ENCODE measurements at regions not wholly inside any gene's neighbourhood (a gene's known extent, or its start where the extent isn't known, plus 50 kb on each side); places are given as distances from the start of the nearest gene placed in this dataset.

- no peaks in the 10 kb centered on the region for H4K20me1 ChIP-seq (ENCODE audit: insufficient read depth, low read length)
- no peaks in the 10 kb centered on the region for H3K27me3 ChIP-seq (ENCODE audit: insufficient read depth, low read length, poor library complexity)
- no peak overlapping the region for H3K9ac ChIP-seq (ENCODE audit: low read depth, low read length)
- DNase-seq (no peak), ATAC-seq (ENCODE audit: insufficient read depth, low read depth) (no peak)
- H3K9me3 ChIP-seq (ENCODE audit: insufficient read depth, low read length, severe bottlenecking): no peaks in the 10 kb centered on the region
- TF ChIP-seq CTCF (IDR thresholded peaks at IDR 0.05; ENCODE audit: borderline replicate concordance, extremely low read depth, low read length, poor library complexity, severe bottlenecking): no peak
- no peak for TF ChIP-seq EZH2 (IDR thresholded peaks at IDR 0.05; ENCODE audit: borderline replicate concordance, low read depth, low read length, severe bottlenecking)
- no peak overlapping the region for H3K4me2 ChIP-seq (ENCODE audit: insufficient read depth, low read length)
- no peaks in the 10 kb centered on the region for H3K4me1 ChIP-seq (ENCODE audit: insufficient read depth, low read length)
- H3K4me3 ChIP-seq (ENCODE audit: low read depth in 1 of 2, low read length in 2 of 2): no peak overlapping the region
- no peaks in the 10 kb centered on the region for H3K79me2 ChIP-seq (ENCODE audit: insufficient read depth, low read length)
- H3K36me3 ChIP-seq (ENCODE audit: insufficient read depth, low read length): no peaks in the 10 kb centered on the region
- H2AFZ ChIP-seq (ENCODE audit: low read depth, low read length): no peak overlapping the region
- H3K27ac ChIP-seq (ENCODE audit: low read length): no peak overlapping the region
These were observed 90.2 kb upstream of the SOD3 start for GRCh38 chr4:24705016-24705753.

- no peaks in the 10 kb centered on the region for H3K36me3 ChIP-seq (ENCODE audit: insufficient read depth, low read length)
These were observed 81.8 kb upstream of the SOD3 start for GRCh38 chr4:24713604-24714003.

DNA sequence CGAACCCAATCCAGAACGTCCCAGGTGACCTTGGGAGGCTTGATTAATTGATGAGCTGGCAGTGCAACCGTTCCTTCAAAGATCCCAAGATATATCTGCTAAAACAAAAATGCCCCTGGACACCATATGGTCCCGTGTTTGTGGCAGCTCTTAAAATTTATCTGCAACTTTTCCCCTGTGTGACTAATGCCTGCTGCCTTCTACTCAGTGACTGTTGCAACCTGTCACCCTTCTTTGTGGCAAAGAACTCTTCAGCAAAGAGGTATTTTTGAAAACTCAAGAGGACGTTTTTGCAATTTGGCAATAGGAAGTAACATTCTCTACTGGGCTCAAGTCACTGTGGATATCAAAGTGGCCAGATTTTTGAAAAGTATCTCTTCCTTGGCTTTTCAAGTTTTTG, 75.8 kb upstream of the SOD3 start:
- DNase-seq (no peak), ATAC-seq (ENCODE audit: insufficient read depth, low read depth) (no peak)
- Histone ChIP-seq H3K27ac (ENCODE audit: low read length) (no peak overlapping the region), H3K9me3 (ENCODE audit: insufficient read depth, low read length, severe bottlenecking) (peaks cover 5% of the 10 kb centered on the region), H3K4me3 (ENCODE audit: low read depth in 1 of 2, low read length in 2 of 2) (no peak overlapping the region), H3K36me3 (ENCODE audit: insufficient read depth, low read length) (no peaks in the 10 kb centered on the region), H3K4me1 (ENCODE audit: insufficient read depth, low read length) (no peaks in the 10 kb centered on the region), H3K79me2 (ENCODE audit: insufficient read depth, low read length) (no peaks in the 10 kb centered on the region), H3K4me2 (ENCODE audit: insufficient read depth, low read length) (no peak overlapping the region), H3K27me3 (ENCODE audit: insufficient read depth, low read length, poor library complexity) (no peaks in the 10 kb centered on the region), H3K9ac (ENCODE audit: low read depth, low read length) (no peak overlapping the region), H4K20me1 (ENCODE audit: insufficient read depth, low read length) (no peaks in the 10 kb centered on the region), H2AFZ (ENCODE audit: low read depth, low read length) (no peak overlapping the region)
- TF ChIP-seq CTCF (IDR thresholded peaks at IDR 0.05; ENCODE audit: borderline replicate concordance, extremely low read depth, low read length, poor library complexity, severe bottlenecking): no peak
- TF ChIP-seq EZH2 (IDR thresholded peaks at IDR 0.05; ENCODE audit: borderline replicate concordance, low read depth, low read length, severe bottlenecking): no peak

More at GRCh38 chr4:24713604-24714003, 81.8 kb upstream of the SOD3 start:
- TF ChIP-seq CTCF (IDR thresholded peaks at IDR 0.05; ENCODE audit: borderline replicate concordance, extremely low read depth, low read length, poor library complexity, severe bottlenecking) (no peak), EZH2 (IDR thresholded peaks at IDR 0.05; ENCODE audit: borderline replicate concordance, low read depth, low read length, severe bottlenecking) (no peak)
- Histone ChIP-seq H3K4me3 (ENCODE audit: low read depth in 1 of 2, low read length in 2 of 2) (no peak overlapping the region), H3K4me2 (ENCODE audit: insufficient read depth, low read length) (no peak overlapping the region), H4K20me1 (ENCODE audit: insufficient read depth, low read length) (no peaks in the 10 kb centered on the region), H3K9ac (ENCODE audit: low read depth, low read length) (no peak overlapping the region), H3K4me1 (ENCODE audit: insufficient read depth, low read length) (no peaks in the 10 kb centered on the region), H3K79me2 (ENCODE audit: insufficient read depth, low read length) (no peaks in the 10 kb centered on the region), H3K9me3 (ENCODE audit: insufficient read depth, low read length, severe bottlenecking) (peaks cover 10% of the 10 kb centered on the region), H3K27me3 (ENCODE audit: insufficient read depth, low read length, poor library complexity) (no peaks in the 10 kb centered on the region), H3K27ac (ENCODE audit: low read length) (no peak overlapping the region), H2AFZ (ENCODE audit: low read depth, low read length) (no peak overlapping the region)
- DNase-seq (no peak), ATAC-seq (ENCODE audit: insufficient read depth, low read depth) (no peak)
